LNCaP clone FGC (cell line): ENCODE measurements at regions not wholly inside any gene's neighbourhood (a gene's known extent, or its start where the extent isn't known, plus 50 kb on each side); places are given as distances from the start of the nearest gene placed in this dataset.

Experiments
- DNase-seq: peaks from one replicate; pipeline ENCODE4 v3.0.0-alpha.2; 2011; ENCODE audit warnings: low read depth
- H3K4me3 ChIP-seq: 2 replicates; pipeline ENCODE4 v1.5.1; 2011; ENCODE audit warnings: mild to moderate bottlenecking, low read depth, low read length, control low read depth
- CTCF ChIP-seq: IDR thresholded peaks from 2 replicates; pipeline ENCODE4 v1.5.1; 2012; ENCODE audit warnings: mild to moderate bottlenecking; ENCODE audit not compliant: control insufficient read depth, insufficient read depth; ENCODE audit errors: extremely low read depth

- H3K4me3 ChIP-seq, result no peak overlapping the region
- no peak for TF ChIP-seq CTCF
- DNase-seq, result no peak
Measured at GRCh38 chr21:27817902-27818623, 851.2 kb upstream of the ADAMTS5 start.

DNA sequence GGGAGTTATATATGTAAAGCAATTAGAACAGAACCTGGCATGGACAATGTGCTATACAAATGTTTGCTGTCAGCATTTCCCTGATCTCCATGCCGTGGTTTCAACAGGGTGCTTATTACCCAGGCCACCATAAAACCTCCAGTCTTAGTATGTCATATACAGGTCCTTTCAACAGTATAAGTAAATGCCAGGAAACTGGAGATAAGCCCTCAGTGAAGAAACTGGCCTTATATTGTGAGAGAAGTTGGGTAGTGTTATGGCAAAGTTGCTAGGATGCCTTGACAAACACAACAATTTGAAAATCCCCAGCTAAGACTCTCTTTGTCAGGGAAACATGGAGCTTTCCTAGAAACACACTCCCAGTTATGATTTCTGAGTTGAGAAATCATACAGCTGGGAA lies 850.2 kb upstream of the ADAMTS5 start:
- DNase-seq, result no peak
- H3K4me3 ChIP-seq, result no peak overlapping the region
- TF ChIP-seq CTCF, result no peak

- no peak for DNase-seq
- no peak overlapping the region for H3K4me3 ChIP-seq
- TF ChIP-seq CTCF, result no peak
Measured at GRCh38 chr21:27816301-27816700, 849.4 kb upstream of the ADAMTS5 start.

DNA sequence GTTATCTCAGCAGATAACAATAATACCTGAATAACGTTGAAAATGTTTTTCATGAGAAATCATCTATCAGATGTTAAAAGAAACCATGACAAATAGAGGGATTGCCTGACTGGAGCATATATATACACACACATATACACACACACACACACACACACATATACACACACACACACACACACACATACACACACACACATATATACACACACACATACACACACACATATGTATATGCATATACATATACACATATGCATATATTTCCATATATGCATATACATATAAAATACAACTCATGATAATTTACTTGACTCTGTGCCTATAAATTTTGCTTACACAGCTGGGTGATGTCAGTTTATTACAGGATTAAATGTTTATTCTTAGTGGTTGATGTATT lies 847.3 kb upstream of the ADAMTS5 start:
- peak; percentile 18 for DNase-seq
- no peak overlapping the region for H3K4me3 ChIP-seq
- TF ChIP-seq CTCF, result no peak

DNA sequence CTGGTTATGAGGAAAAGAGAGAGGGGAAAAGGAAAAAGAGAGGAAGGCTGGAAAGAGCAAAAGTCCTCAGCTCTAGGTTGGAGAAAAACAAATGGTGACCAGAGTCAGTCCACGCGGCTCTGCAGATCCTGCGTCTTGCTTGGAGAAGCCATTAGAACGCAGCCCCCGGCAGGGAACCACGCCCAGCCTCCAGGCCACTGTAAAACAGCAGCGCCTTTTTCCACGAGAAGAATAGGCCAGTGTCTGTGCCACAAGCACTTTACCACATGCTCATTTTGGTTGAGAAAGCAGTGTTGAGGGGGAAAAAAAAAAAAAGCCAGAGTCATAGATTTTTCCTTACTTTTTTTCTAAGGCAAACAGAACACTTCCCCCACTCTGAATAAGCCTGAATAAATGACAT lies 846.9 kb upstream of the ADAMTS5 start:
- no peak for TF ChIP-seq CTCF
- H3K4me3 ChIP-seq, result no peak overlapping the region
- DNase-seq, result no peak

- no peak for TF ChIP-seq CTCF
- H3K4me3 ChIP-seq, result no peak overlapping the region
- no peak for DNase-seq
Measured at GRCh38 chr21:27813344-27813743, 846.5 kb upstream of the ADAMTS5 start.

DNA sequence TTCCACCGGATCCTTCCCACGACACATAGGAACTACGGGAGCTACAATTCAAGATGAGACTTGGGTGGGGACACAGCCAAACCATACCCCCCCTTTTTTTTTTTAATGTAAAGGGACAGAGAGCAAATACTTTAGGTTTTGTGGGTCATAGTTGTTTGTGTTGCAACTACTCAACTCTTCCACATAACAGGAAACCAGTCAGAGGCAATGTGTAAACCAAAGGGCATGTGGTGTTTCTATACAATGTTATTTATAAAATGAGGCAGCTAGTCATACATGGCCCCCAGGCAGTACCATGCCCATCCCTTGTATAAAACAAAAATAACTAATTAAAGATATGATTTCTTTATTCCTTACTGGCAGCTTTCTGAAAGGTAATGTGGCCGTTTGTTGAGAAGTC lies 845.4 kb upstream of the ADAMTS5 start:
- no peak for DNase-seq
- no peak for TF ChIP-seq CTCF
- H3K4me3 ChIP-seq, result no peak overlapping the region
